Kidney epithelial cell (primary cell): ENCODE measurements at regions not wholly inside any gene's neighbourhood (a gene's known extent, or its start where the extent isn't known, plus 50 kb on each side); places are given as distances from the start of the nearest gene placed in this dataset.

Source experiments
- DNase-seq: peaks from one replicate; pipeline ENCODE4 v3.0.0-alpha.2; 2010; ENCODE audit warnings: low read depth
- H3K27me3 ChIP-seq: 2 replicates; pipeline ENCODE4 v1.6.0; 2011; ENCODE audit warnings: low read length; ENCODE audit not compliant: control insufficient read depth, insufficient read depth
- H3K36me3 ChIP-seq: 2 replicates; pipeline ENCODE4 v1.5.1; 2011; ENCODE audit warnings: low read length; ENCODE audit not compliant: control insufficient read depth, insufficient read depth
- H3K4me3 ChIP-seq: 2 replicates; pipeline ENCODE4 v1.5.1; 2011; ENCODE audit warnings: low read depth, mild to moderate bottlenecking, control low read depth, low read length
- TF ChIP-seq, protein P1 (sequence below): IDR thresholded peaks from 2 replicates; pipeline ENCODE4 v1.5.1; 2011; ENCODE audit warnings: mild to moderate bottlenecking, moderate library complexity, low read length, control low read depth, inconsistent platforms; ENCODE audit not compliant: insufficient read depth, poor library complexity, severe bottlenecking

DNA sequence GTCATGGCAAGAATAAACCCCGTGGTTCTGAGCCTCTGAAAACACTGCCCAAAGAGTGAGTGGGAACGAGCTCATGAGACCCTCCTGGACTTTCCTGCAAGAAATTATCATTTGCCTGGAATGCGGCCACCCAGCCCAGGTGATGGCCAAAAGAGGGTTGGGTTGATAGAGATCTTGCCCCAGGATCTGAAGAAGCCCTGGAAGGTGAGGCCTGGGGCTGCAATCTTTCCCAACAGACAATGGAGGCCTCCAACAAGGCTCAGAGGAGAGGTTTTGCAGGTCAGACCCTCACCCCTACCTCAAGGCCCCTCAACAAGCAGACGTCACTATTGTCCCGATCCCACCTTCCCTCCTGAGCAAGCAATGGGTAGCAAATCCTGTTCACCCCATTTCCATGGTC is 106.0 kb upstream of the SOD1 start:
- Histone ChIP-seq H3K36me3 (no peaks in the 10 kb centered on the region), H3K27me3 (peaks cover 10% of the 10 kb centered on the region), H3K4me3 (no peak overlapping the region)
- TF ChIP-seq, protein P1, sequence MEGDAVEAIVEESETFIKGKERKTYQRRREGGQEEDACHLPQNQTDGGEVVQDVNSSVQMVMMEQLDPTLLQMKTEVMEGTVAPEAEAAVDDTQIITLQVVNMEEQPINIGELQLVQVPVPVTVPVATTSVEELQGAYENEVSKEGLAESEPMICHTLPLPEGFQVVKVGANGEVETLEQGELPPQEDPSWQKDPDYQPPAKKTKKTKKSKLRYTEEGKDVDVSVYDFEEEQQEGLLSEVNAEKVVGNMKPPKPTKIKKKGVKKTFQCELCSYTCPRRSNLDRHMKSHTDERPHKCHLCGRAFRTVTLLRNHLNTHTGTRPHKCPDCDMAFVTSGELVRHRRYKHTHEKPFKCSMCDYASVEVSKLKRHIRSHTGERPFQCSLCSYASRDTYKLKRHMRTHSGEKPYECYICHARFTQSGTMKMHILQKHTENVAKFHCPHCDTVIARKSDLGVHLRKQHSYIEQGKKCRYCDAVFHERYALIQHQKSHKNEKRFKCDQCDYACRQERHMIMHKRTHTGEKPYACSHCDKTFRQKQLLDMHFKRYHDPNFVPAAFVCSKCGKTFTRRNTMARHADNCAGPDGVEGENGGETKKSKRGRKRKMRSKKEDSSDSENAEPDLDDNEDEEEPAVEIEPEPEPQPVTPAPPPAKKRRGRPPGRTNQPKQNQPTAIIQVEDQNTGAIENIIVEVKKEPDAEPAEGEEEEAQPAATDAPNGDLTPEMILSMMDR: no peak
- no peak for DNase-seq

DNA sequence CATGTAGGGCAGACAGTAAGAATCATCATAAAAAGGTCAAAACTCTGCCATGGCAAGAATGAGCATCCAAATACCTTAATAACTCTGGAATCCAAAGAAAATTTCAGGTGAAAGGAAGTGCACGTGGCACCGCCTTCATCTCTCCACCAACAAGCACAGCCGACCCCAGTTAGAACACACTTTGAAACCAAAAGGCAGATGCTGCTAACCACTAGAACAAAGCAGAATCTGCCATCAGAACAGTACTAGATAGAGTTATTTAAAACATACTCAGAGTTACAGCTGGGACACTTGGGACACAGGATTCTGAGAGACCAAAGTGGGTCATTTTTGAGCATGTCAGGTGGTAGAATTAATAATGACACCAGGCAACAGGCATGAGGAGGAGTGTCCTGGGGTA is 106.7 kb upstream of the SOD1 start:
- TF ChIP-seq, protein P1: no peak
- no peak for DNase-seq
- H3K4me3 ChIP-seq: no peak overlapping the region
- peaks cover 7% of the 10 kb centered on the region for H3K27me3 ChIP-seq
- H3K36me3 ChIP-seq: no peaks in the 10 kb centered on the region

DNA sequence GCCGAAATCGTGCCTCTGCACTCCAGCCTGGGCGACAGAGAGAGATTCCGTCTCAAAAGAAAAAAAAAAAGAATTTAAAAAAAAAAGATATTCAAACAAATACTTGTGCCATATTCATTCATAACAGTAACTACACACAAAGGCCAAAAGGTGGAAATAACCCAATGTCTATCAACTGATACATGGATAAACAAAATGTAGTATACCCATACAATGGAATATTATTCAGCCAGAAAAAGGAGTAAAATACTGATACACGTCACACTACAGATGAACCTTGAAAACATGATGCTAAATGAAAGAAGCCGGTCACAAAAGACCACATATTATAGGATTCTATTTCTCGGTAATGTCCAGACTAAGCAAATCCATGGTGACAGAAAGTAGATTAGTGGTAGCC is 109.4 kb upstream of the SOD1 start:
- Histone ChIP-seq H3K27me3 (no peaks in the 10 kb centered on the region), H3K36me3 (no peaks in the 10 kb centered on the region), H3K4me3 (no peak overlapping the region)
- TF ChIP-seq, protein P1: no peak
- no peak for DNase-seq

DNA sequence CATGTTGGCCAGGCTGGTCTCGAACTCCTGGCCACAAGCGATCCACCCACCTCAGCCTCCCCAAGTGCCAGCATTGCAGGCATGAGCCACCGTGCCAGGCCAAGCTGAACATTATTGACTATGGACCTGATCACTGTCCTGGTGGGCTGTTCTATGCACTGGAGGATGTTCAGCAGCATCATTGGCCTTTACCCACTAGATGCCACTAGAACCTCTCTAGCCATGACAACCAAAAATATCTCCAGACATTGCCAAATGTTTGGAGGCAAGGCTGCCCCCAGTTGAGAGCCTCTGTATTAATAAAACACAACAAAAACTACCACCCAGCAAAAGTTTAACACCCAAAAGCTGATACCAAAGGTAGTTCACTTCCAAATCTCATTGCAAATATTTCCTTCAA is 110.8 kb upstream of the SOD1 start:
- Histone ChIP-seq H3K36me3 (no peaks in the 10 kb centered on the region), H3K4me3 (no peak overlapping the region), H3K27me3 (no peaks in the 10 kb centered on the region)
- TF ChIP-seq, protein P1: no peak
- no peak for DNase-seq

DNA sequence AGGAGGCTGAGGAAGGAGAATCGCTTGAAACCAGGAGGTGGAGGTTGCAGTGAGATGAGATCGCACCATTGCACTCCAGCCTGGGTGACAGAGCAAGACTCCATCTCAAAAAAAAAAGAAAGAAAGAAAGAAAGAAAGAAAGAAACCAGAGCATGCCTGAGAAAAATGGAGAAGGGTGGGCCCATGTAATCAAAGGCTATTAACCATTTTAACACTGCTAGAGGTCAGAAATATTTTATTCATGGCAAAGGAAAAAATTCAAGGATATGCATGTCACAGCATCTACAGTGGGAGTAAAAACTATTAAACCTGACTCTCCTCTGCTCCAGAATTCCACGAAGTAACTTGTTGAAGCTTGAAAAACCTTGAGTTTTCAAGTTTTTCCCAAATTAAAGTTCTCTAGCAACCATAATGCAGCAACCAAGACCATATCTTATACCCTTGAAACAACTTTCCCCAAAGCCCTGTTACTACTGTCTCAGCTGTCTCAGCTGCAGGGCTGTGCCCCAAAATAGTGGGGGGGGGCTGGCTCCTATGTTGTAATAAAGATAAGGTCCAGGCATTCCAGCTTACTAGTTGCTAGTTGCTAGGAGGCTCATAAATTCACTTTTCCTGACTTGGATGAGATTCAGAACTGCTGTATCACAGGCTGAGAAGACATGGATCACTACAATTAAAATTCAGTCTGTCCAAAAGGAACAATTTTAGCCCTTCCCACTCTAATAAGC is 112.9 kb upstream of the SOD1 start:
- TF ChIP-seq, protein P1: no peak
- no peak for DNase-seq
- no peak overlapping the region for H3K4me3 ChIP-seq
- H3K27me3 ChIP-seq: no peaks in the 10 kb centered on the region
- H3K36me3 ChIP-seq: no peaks in the 10 kb centered on the region

DNA sequence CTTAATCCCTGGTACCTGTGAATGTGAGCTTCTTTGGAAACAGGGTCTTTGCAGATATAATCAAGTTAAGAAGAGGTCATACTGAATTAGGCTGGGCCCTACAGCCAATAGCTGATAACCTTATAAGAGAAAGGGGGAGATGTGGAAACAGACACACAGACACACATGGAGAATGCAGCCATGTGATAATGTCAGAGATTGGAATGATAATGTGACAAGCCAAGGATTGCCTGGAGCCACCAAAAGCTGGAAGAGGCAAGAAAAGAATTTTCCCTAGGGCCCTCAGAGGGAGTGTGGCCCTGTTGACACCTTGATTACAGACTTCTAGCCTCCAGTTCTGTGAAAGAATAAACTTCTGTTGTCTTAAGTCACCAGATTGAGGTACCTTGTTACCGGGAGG is 114.5 kb upstream of the SOD1 start:
- no peaks in the 10 kb centered on the region for H3K36me3 ChIP-seq
- TF ChIP-seq, protein P1: no peak
- no peak overlapping the region for H3K4me3 ChIP-seq
- no peak for DNase-seq
- no peaks in the 10 kb centered on the region for H3K27me3 ChIP-seq
